ENCODE measurements at regions not wholly inside any gene's neighbourhood (a gene's known extent, or its start where the extent isn't known, plus 50 kb on each side); places are given as distances from the start of the nearest gene placed in this dataset.

GRCh38 chr5:108639366-108639765 is 108.3 kb upstream of the FER start:
- Histone ChIP-seq H3K4me1 (ENCODE audit: insufficient read depth, low read length, poor library complexity, severe bottlenecking) (no peaks in the 10 kb centered on the region), H3K4me2 (ENCODE audit: low read depth, low read length, poor library complexity, severe bottlenecking) (no peak overlapping the region), H3K4me3 (ENCODE audit: low read length, poor library complexity, severe bottlenecking) (no peak overlapping the region), H3K9me3 (ENCODE audit: insufficient read depth, low read depth, low read length) (no peaks in the 10 kb centered on the region), H2AFZ (ENCODE audit: low read length) (peak overlapping the region; percentile 7; the same call in 1 of the 2 replicates), H3K79me2 (ENCODE audit: insufficient read depth, low read length) (no peaks in the 10 kb centered on the region), H3K9ac (ENCODE audit: low read depth, low read length, poor library complexity, severe bottlenecking) (no peak overlapping the region), H3K36me3 (ENCODE audit: insufficient read depth, low read length) (no peaks in the 10 kb centered on the region), H4K20me1 (ENCODE audit: insufficient read depth, low read length, poor library complexity, severe bottlenecking) (no peaks in the 10 kb centered on the region), H3K27me3 (ENCODE audit: insufficient read depth, low read length, poor library complexity, severe bottlenecking) (no peaks in the 10 kb centered on the region), H3K9me2 (replicated peaks; ENCODE audit: low read depth, low read length) (no peaks in the 10 kb centered on the region), H3F3A (ENCODE audit: low read depth) (no peaks in the 10 kb centered on the region)
- TF ChIP-seq CTCF (conservative IDR thresholded peaks at IDR 0.05; ENCODE audit: low read length) (no peak), EZH2phosphoT487 (IDR thresholded peaks at IDR 0.05; ENCODE audit: borderline replicate concordance) (no peak)

DNA sequence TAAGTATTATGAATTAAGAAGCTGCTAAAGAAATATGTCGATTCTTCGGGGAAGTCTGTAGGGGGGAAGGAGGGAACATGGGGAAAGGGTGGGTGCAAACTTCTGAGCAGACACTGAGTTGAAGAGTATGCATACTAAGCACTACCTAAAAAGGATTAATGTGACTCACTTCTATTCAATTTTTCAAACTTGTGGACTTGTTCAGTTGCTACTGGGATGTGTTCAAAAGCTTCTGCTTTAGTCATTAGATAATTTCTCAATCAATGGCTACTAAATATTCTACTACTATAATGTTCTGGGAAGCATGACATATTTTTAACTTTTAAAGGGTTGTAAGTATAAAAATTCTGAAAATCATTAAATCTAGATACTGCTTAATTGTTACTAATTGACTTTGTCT is 109.7 kb upstream of the FER start:
- Histone ChIP-seq H4K20me1 (ENCODE audit: insufficient read depth, low read length, poor library complexity, severe bottlenecking) (no peaks in the 10 kb centered on the region), H3K79me2 (ENCODE audit: insufficient read depth, low read length) (no peaks in the 10 kb centered on the region), H3K4me1 (ENCODE audit: insufficient read depth, low read length, poor library complexity, severe bottlenecking) (no peaks in the 10 kb centered on the region), H3K36me3 (ENCODE audit: insufficient read depth, low read length) (no peaks in the 10 kb centered on the region), H3K4me2 (ENCODE audit: low read depth, low read length, poor library complexity, severe bottlenecking) (no peak overlapping the region), H3K9me3 (ENCODE audit: insufficient read depth, low read depth, low read length) (no peaks in the 10 kb centered on the region), H2AFZ (ENCODE audit: low read length) (no peak overlapping the region), H3K9ac (ENCODE audit: low read depth, low read length, poor library complexity, severe bottlenecking) (no peak overlapping the region), H3K9me2 (replicated peaks; ENCODE audit: low read depth, low read length) (no peaks in the 10 kb centered on the region), H3F3A (ENCODE audit: low read depth) (no peaks in the 10 kb centered on the region), H3K4me3 (ENCODE audit: low read length, poor library complexity, severe bottlenecking) (no peak overlapping the region), H3K27me3 (ENCODE audit: insufficient read depth, low read length, poor library complexity, severe bottlenecking) (no peaks in the 10 kb centered on the region)
- TF ChIP-seq EZH2phosphoT487 (IDR thresholded peaks at IDR 0.05; ENCODE audit: borderline replicate concordance) (no peak), CTCF (conservative IDR thresholded peaks at IDR 0.05; ENCODE audit: low read length) (no peak)

GRCh38 chr5:108637134-108637533 is 110.6 kb upstream of the FER start:
- H3K79me2 ChIP-seq (ENCODE audit: insufficient read depth, low read length), result no peaks in the 10 kb centered on the region
- no peaks in the 10 kb centered on the region for H3K4me1 ChIP-seq (ENCODE audit: insufficient read depth, low read length, poor library complexity, severe bottlenecking)
- TF ChIP-seq CTCF (conservative IDR thresholded peaks at IDR 0.05; ENCODE audit: low read length) (no peak), EZH2phosphoT487 (IDR thresholded peaks at IDR 0.05; ENCODE audit: borderline replicate concordance) (no peak)
- H3F3A ChIP-seq (ENCODE audit: low read depth), result no peaks in the 10 kb centered on the region
- H3K9ac ChIP-seq (ENCODE audit: low read depth, low read length, poor library complexity, severe bottlenecking), result no peak overlapping the region
- no peak overlapping the region for H2AFZ ChIP-seq (ENCODE audit: low read length)
- no peak overlapping the region for H3K4me3 ChIP-seq (ENCODE audit: low read length, poor library complexity, severe bottlenecking)
- no peaks in the 10 kb centered on the region for H3K27me3 ChIP-seq (ENCODE audit: insufficient read depth, low read length, poor library complexity, severe bottlenecking)
- H3K4me2 ChIP-seq (ENCODE audit: low read depth, low read length, poor library complexity, severe bottlenecking), result no peak overlapping the region
- no peaks in the 10 kb centered on the region for H3K9me2 ChIP-seq (replicated peaks; ENCODE audit: low read depth, low read length)
- no peaks in the 10 kb centered on the region for H4K20me1 ChIP-seq (ENCODE audit: insufficient read depth, low read length, poor library complexity, severe bottlenecking)
- H3K36me3 ChIP-seq (ENCODE audit: insufficient read depth, low read length), result no peaks in the 10 kb centered on the region
- no peaks in the 10 kb centered on the region for H3K9me3 ChIP-seq (ENCODE audit: insufficient read depth, low read depth, low read length)

Measured in Loucy (cell line).